HL-60 (cell line): ENCODE measurements at regions not wholly inside any gene's neighbourhood (a gene's known extent, or its start where the extent isn't known, plus 50 kb on each side); places are given as distances from the start of the nearest gene placed in this dataset.

Experiments used
- CTCF ChIP-seq: IDR thresholded peaks from one replicate; pipeline ENCODE4 v1.5.1; 2011; ENCODE audit warnings: low read length, control low read depth, inconsistent platforms; ENCODE audit not compliant: insufficient read depth
- GABPA ChIP-seq: IDR thresholded peaks from 2 replicates; pipeline ENCODE4 v1.6.1; 2012; ENCODE audit warnings: low read depth
- POLR2AphosphoS5 ChIP-seq: IDR thresholded peaks from 2 replicates; pipeline ENCODE4 v1.6.1; 2012; ENCODE audit warnings: low read depth
- REST ChIP-seq: IDR thresholded peaks from 2 replicates; pipeline ENCODE4 v1.6.1; 2012; ENCODE audit warnings: low read depth; ENCODE audit not compliant: insufficient replicate concordance
- SPI1 ChIP-seq: IDR thresholded peaks from 2 replicates; pipeline ENCODE4 v1.6.1; 2012; ENCODE audit warnings: low read depth, mild to moderate bottlenecking, borderline replicate concordance

- no peak for TF ChIP-seq CTCF
- no peak for TF ChIP-seq POLR2AphosphoS5
- TF ChIP-seq SPI1 = no peak
- TF ChIP-seq REST = no peak
- TF ChIP-seq GABPA = no peak
Measured at GRCh38 chr4:41814565-41814964, 66.0 kb upstream of the PHOX2B start.
